HEK293 (cell line): ENCODE measurements at regions not wholly inside any gene's neighbourhood (a gene's known extent, or its start where the extent isn't known, plus 50 kb on each side); places are given as distances from the start of the nearest gene placed in this dataset.

ENCODE experiments used
- ATF2 ChIP-seq: fragments of 450-650 bp; formaldehyde crosslinking; IDR thresholded peaks from 2 replicates; pipeline ENCODE4 v1.5.1; 2016; ENCODE audit warnings: missing biosample characterization, missing genetic modification characterization, low read depth
- CTCF ChIP-seq: fragments of 450-650 bp; formaldehyde crosslinking; IDR thresholded peaks from 2 replicates; pipeline ENCODE4 v1.5.1; 2016; ENCODE audit warnings: missing biosample characterization, missing genetic modification characterization
- KLF8 ChIP-seq: fragments of 450-650 bp; formaldehyde crosslinking; IDR thresholded peaks from 2 replicates; pipeline ENCODE4 v1.5.1; 2016; ENCODE audit warnings: missing biosample characterization, missing genetic modification characterization
- TCF7L2 ChIP-seq: IDR thresholded peaks from 2 replicates; pipeline ENCODE4 v1.6.1; 2011; ENCODE audit warnings: low read depth, mild to moderate bottlenecking, inconsistent platforms, low read length, moderate library complexity, borderline replicate concordance
- YY1 ChIP-seq: fragments of 450-650 bp; formaldehyde crosslinking; IDR thresholded peaks from 2 replicates; pipeline ENCODE4 v1.5.1; 2018; ENCODE audit warnings: missing biosample characterization, missing genetic modification characterization
- ZBTB6 ChIP-seq: fragments of 450-650 bp; formaldehyde crosslinking; IDR thresholded peaks from 2 replicates; pipeline ENCODE4 v1.5.1; 2017; ENCODE audit warnings: missing biosample characterization, missing genetic modification characterization
- ZBTB7A ChIP-seq: fragments of 450-650 bp; formaldehyde crosslinking; IDR thresholded peaks from 2 replicates; pipeline ENCODE4 v1.5.1; 2016; ENCODE audit warnings: low read depth, missing biosample characterization, missing genetic modification characterization
- ZNF121 ChIP-seq: fragments of 450-650 bp; formaldehyde crosslinking; IDR thresholded peaks from 2 replicates; pipeline ENCODE4 v1.5.1; 2016; ENCODE audit warnings: missing biosample characterization, missing genetic modification characterization
- ZSCAN18 ChIP-seq: fragments of 450-650 bp; formaldehyde crosslinking; IDR thresholded peaks from 2 replicates; pipeline ENCODE4 v1.5.1; 2016; ENCODE audit warnings: missing biosample characterization, missing genetic modification characterization
- ZSCAN30 ChIP-seq: fragments of 450-650 bp; IDR thresholded peaks from 2 replicates; pipeline ENCODE4 v1.5.1; 2018; ENCODE audit warnings: missing biosample characterization, mild to moderate bottlenecking, missing genetic modification characterization, moderate library complexity

GRCh38 chr17:63306855-63307254 is 139.3 kb downstream of the CYB561 start:
- TF ChIP-seq KLF8 (tag by site-specific recombination) (no peak), ZBTB6 (tag by site-specific recombination) (no peak), YY1 (no peak), ZSCAN30 (no peak), ZNF121 (tag by site-specific recombination) (no peak), TCF7L2 (no peak), ZSCAN18 (no peak), ATF2 (tag by site-specific recombination) (no peak), ZBTB7A (tag by site-specific recombination) (no peak), CTCF (no peak)
